ENCODE measurements at regions not wholly inside any gene's neighbourhood (a gene's known extent, or its start where the extent isn't known, plus 50 kb on each side); places are given as distances from the start of the nearest gene placed in this dataset.
"Not testable (repeated sequence)": the region's sequence is repeated elsewhere in the genome, so short reads cannot be mapped to it uniquely, and the experiment has no call there.

DNA sequence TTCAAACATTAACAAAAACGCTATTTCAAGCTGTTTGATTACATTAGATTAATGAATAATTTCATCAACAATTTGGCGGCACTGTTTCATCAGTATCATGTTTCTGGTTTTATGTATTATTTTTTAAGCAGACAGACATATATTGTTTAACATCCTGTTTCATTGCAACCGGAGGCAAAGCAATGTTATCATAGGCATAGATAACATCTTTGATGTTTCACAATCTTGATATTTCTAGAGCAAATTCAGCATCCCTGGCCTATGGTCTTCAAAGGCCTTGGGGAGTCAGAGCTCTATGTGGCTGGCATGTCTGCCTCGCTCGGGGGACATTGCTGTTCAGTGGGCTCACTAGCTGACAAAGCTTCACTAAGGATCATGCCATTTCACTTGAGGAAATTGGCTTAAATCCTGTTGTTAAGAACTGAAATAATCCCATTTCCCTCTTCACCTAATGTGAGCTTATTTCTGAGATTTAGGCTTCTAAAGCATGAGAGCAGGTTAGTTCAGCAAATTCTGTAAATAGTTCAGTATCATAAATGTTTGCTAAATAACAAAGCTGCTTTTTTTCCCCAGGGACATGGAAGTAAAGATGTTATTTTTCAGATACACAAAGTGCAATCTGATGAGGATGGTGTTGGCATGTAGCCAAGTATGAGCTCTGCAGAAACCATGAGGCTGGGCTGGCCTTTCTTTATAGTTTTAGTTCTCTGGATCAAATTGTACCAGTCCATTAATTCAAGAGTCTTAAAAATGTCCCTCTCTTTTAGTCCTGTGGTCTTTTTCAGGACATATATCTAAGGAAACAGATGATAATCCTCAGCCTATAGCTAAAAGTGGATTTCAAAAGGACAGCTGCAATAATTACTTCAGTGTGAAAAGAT lies 941.4 kb downstream of the PLOD2 start:
- no peaks in the 10 kb centered on the region for H3K9me3 ChIP-seq (ENCODE audit: control insufficient read depth, low read length)
- H3K27ac ChIP-seq (ENCODE audit: insufficient read depth, low read depth, low read length, poor library complexity, severe bottlenecking): no peak overlapping the region
- WGBS, 2 experiments: 88 to 93% methylated on average over 3 to 5 of the region's 5 CpGs
- no peaks in the 10 kb centered on the region for H3K4me1 ChIP-seq (ENCODE audit: control insufficient read depth, insufficient read depth, low read length)
- no peak overlapping the region for H3K4me3 ChIP-seq (ENCODE audit: insufficient read depth, low read depth, low read length)
- no peaks in the 10 kb centered on the region for H3K36me3 ChIP-seq (ENCODE audit: control insufficient read depth, insufficient read depth, low read length)
- no peaks in the 10 kb centered on the region for H3K27me3 ChIP-seq (ENCODE audit: control insufficient read depth, insufficient read depth, low read length, poor library complexity, severe bottlenecking)

DNA sequence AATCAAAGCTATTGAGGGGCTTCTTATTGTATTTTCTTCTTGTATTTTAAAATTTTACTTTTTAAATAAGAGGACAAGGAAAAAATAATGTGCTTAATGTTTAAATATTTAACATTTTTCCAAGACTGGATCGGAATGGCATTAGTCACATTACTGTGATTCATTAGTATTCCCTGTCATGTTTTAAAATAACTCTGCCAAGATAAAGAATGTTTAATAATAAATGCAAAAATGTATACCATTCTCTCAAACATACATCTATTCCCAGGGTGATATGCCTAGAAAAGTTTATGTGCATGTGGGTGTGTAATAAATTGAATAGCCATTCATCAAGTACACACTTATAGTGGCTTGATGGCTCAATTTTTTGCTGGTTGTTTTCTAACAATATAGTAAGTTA lies 936.1 kb downstream of the PLOD2 start:
- H3K9me3 ChIP-seq (ENCODE audit: control insufficient read depth, low read length): no peaks in the 10 kb centered on the region
- no peaks in the 10 kb centered on the region for H3K36me3 ChIP-seq (ENCODE audit: control insufficient read depth, insufficient read depth, low read length)
- WGBS, 2 experiments: no CpG with 5 or more reads among the region's 1 CpG
- H3K4me3 ChIP-seq (ENCODE audit: insufficient read depth, low read depth, low read length): no peak overlapping the region
- no peaks in the 10 kb centered on the region for H3K4me1 ChIP-seq (ENCODE audit: control insufficient read depth, insufficient read depth, low read length)
- no peaks in the 10 kb centered on the region for H3K27me3 ChIP-seq (ENCODE audit: control insufficient read depth, insufficient read depth, low read length, poor library complexity, severe bottlenecking)
- H3K27ac ChIP-seq (ENCODE audit: insufficient read depth, low read depth, low read length, poor library complexity, severe bottlenecking): no peak overlapping the region

DNA sequence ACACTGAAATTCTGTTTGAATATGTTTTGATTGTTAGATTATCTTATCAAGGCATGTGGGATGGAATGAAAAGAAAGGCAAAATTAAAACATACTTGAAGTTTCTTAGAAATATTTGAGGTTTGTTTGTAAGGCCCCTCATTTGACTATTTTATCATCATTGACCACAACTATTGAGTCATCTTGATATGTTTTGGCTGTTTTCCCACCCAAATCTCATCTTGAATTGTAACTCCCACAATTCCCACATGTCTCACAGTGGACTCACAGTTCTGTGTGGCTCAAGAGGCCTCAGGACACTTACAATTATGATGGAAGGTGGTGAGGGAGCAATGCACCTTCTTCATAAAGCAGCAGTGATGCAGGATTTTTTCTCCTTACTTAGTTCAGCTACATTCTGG lies 917.1 kb downstream of the PLOD2 start:
- no peaks in the 10 kb centered on the region for H3K4me1 ChIP-seq (ENCODE audit: control insufficient read depth, insufficient read depth, low read length)
- H3K36me3 ChIP-seq (ENCODE audit: control insufficient read depth, insufficient read depth, low read length): no peaks in the 10 kb centered on the region
- H3K9me3 ChIP-seq (ENCODE audit: control insufficient read depth, low read length): peaks cover 2% of the 10 kb centered on the region
- no peaks in the 10 kb centered on the region for H3K27me3 ChIP-seq (ENCODE audit: control insufficient read depth, insufficient read depth, low read length, poor library complexity, severe bottlenecking)
- no peak overlapping the region for H3K4me3 ChIP-seq (ENCODE audit: insufficient read depth, low read depth, low read length)
- H3K27ac ChIP-seq (ENCODE audit: insufficient read depth, low read depth, low read length, poor library complexity, severe bottlenecking): no peak overlapping the region

DNA sequence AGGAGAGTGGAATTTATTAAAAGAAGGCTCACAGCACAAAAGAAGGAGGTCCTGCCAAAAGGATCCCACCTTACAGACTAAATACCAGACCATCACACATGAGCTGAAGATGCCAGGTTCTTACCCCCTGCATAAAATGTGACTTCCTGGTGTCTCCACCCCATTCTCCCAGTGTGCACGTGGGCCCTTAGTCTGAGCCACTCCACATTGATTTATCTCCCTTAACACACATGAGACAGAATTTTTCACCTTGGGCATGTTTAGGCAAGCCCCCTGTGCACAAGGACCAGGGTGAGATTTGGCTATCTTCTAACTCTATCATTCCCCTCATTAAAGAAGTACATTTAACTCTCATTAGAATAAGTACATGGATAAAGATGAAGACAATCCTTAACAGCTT lies 916.7 kb downstream of the PLOD2 start:
- no peaks in the 10 kb centered on the region for H3K27me3 ChIP-seq (ENCODE audit: control insufficient read depth, insufficient read depth, low read length, poor library complexity, severe bottlenecking)
- no peak overlapping the region for H3K4me3 ChIP-seq (ENCODE audit: insufficient read depth, low read depth, low read length)
- no peaks in the 10 kb centered on the region for H3K4me1 ChIP-seq (ENCODE audit: control insufficient read depth, insufficient read depth, low read length)
- H3K27ac ChIP-seq (ENCODE audit: insufficient read depth, low read depth, low read length, poor library complexity, severe bottlenecking): no peak overlapping the region
- peaks cover 2% of the 10 kb centered on the region for H3K9me3 ChIP-seq (ENCODE audit: control insufficient read depth, low read length)
- WGBS, 2 experiments: 87 to 90% methylated on average over 1 of the region's 1 CpG
- no peaks in the 10 kb centered on the region for H3K36me3 ChIP-seq (ENCODE audit: control insufficient read depth, insufficient read depth, low read length)

DNA sequence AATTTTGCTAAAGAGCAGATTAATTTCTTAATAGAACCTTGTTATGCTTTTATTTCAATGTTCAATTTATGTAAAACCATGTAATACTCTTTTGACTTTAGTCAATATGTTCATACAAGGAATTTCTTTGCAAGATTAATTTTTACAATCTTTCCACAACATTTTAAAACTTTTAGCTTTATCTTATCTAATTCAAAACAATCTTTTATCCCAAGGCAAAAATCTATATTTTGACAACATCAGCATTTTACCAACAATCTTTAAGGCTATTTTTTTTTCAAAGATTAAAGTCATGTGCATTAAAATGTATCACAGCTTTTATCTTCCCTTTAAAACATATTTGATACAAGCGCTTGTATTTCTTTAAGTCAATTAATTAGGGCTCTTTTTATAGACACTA lies 914.7 kb downstream of the PLOD2 start:
- WGBS, 2 experiments: 90 to 100% methylated on average over 1 of the region's 1 CpG

DNA sequence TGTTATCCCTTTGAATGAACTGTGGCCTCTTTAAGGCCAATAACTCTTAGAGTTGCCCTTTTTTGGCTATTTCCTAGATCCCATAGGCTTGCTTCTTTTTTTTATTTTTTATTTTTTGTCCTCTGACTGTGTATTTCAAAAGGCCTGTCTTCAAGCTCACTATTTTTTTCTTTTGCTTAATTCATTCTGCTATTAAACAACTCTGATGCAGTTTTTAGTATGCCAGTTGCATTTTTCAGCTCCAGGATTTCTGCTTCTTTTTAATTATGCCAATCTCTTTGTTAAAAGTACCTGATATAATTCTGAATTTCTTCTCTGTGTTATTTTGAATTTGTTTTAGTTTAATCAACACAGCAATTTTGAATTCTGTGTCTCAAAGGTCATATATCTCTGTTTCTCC lies 912.1 kb downstream of the PLOD2 start:
- Histone ChIP-seq H3K4me1 (ENCODE audit: control insufficient read depth, insufficient read depth, low read length) (no peaks in the 10 kb centered on the region), H3K4me3 (ENCODE audit: insufficient read depth, low read depth, low read length) (no peak overlapping the region), H3K9me3 (ENCODE audit: control insufficient read depth, low read length) (peaks cover 2% of the 10 kb centered on the region), H3K27ac (ENCODE audit: insufficient read depth, low read depth, low read length, poor library complexity, severe bottlenecking) (no peak overlapping the region), H3K36me3 (ENCODE audit: control insufficient read depth, insufficient read depth, low read length) (no peaks in the 10 kb centered on the region), H3K27me3 (ENCODE audit: control insufficient read depth, insufficient read depth, low read length, poor library complexity, severe bottlenecking) (no peaks in the 10 kb centered on the region)

More for the DNA sequence above, 914.7 kb downstream of the PLOD2 start:
- Histone ChIP-seq H3K9me3 (ENCODE audit: control insufficient read depth, low read length) (peaks cover 2% of the 10 kb centered on the region), H3K4me3 (ENCODE audit: insufficient read depth, low read depth, low read length) (no peak overlapping the region), H3K36me3 (ENCODE audit: control insufficient read depth, insufficient read depth, low read length) (no peaks in the 10 kb centered on the region), H3K27me3 (ENCODE audit: control insufficient read depth, insufficient read depth, low read length, poor library complexity, severe bottlenecking) (no peaks in the 10 kb centered on the region), H3K27ac (ENCODE audit: insufficient read depth, low read depth, low read length, poor library complexity, severe bottlenecking) (no peak overlapping the region), H3K4me1 (ENCODE audit: control insufficient read depth, insufficient read depth, low read length) (no peaks in the 10 kb centered on the region)

DNA sequence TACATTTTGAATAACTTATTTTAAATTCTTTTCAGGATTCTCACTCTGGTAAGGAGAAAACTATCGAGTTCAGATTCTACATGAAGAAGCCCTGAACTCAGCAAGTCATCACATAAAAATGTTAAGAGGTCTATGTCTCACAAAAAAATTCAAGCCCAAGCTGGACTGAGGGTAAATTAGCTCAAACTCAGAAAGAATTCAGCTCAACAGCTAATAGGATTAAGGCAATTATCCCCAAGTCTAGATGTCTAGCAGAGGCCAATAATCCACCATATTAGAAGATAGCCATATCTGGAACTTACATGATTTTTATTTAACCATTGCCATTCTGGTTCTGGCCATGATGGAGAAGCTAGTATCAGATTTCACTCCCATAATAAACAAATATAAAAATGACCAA lies 909.7 kb downstream of the PLOD2 start:
- H3K4me1 ChIP-seq (ENCODE audit: control insufficient read depth, insufficient read depth, low read length): no peaks in the 10 kb centered on the region
- peaks cover 2% of the 10 kb centered on the region for H3K9me3 ChIP-seq (ENCODE audit: control insufficient read depth, low read length)
- H3K4me3 ChIP-seq (ENCODE audit: insufficient read depth, low read depth, low read length): no peak overlapping the region
- H3K27me3 ChIP-seq (ENCODE audit: control insufficient read depth, insufficient read depth, low read length, poor library complexity, severe bottlenecking): no peaks in the 10 kb centered on the region
- H3K27ac ChIP-seq (ENCODE audit: insufficient read depth, low read depth, low read length, poor library complexity, severe bottlenecking): no peak overlapping the region
- 87 to 91% methylated on average over 1 of the region's 1 CpG for WGBS, 2 experiments
- H3K36me3 ChIP-seq (ENCODE audit: control insufficient read depth, insufficient read depth, low read length): no peaks in the 10 kb centered on the region

DNA sequence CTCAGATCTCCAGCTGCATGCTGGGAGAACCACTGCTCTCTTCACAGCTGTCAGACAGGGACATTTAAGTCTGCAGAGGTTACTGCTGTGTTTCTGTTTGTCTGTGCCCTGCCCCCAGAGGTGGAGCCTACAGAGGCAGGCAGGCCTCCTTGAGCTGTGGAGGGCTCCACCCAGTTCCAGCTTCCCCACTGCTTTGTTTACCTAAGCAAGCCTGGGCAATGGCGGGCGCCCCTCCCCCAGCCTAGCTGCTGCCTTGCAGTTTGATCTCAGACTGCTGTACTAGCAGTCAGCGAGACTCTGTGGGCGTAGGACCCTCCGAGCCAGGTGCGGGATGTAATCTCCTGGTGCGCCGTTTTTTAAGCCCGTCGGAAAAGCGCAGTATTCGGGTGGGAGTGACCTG lies 903.0 kb downstream of the PLOD2 start:
- H3K27ac ChIP-seq (ENCODE audit: insufficient read depth, low read depth, low read length, poor library complexity, severe bottlenecking); H3K36me3 ChIP-seq (ENCODE audit: control insufficient read depth, insufficient read depth, low read length); H3K9me3 ChIP-seq (ENCODE audit: control insufficient read depth, low read length); H3K4me3 ChIP-seq (ENCODE audit: insufficient read depth, low read depth, low read length); H3K27me3 ChIP-seq (ENCODE audit: control insufficient read depth, insufficient read depth, low read length, poor library complexity, severe bottlenecking); H3K4me1 ChIP-seq (ENCODE audit: control insufficient read depth, insufficient read depth, low read length): not testable (repeated sequence)
- 72 to 76% methylated on average over 12 of the region's 12 CpGs for WGBS, 2 experiments

DNA sequence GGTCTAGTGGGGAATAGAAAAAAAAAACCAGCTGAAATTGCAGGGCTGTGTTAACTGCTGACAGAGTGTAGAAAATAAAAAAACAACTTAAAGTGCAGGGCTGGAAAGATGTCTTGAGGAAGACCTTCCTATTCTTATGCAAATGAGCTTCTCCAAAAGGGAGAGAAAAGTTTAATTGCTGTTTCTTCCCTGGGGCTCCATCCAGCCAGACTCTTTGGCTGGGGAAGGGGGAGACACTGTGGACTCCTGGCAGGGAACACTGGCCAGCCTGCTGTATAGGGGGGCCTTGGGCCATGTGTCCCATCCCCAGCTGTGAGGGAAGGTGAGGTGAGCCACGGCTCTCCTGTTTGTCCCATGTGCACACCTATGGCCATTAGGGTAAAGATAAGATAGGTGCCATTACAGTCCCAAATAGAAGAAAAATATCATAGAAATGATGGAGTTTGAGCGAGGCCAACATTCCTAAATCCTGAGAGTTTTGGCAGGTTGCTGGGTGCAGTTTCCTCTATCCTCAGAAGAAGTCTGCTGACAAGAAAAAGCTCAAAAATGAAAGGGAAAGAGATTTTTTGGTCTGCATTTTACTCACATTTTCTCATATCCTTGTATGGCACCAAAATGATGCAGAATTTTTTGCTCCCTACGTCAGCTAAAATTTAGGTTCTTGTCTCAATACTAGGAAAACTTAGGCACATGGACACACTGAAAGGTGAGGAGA lies 901.7 kb downstream of the PLOD2 start:
- Histone ChIP-seq H3K4me3 (ENCODE audit: insufficient read depth, low read depth, low read length) (no peak overlapping the region), H3K36me3 (ENCODE audit: control insufficient read depth, insufficient read depth, low read length) (no peaks in the 10 kb centered on the region), H3K9me3 (ENCODE audit: control insufficient read depth, low read length) (no peaks in the 10 kb centered on the region), H3K4me1 (ENCODE audit: control insufficient read depth, insufficient read depth, low read length) (no peaks in the 10 kb centered on the region), H3K27me3 (ENCODE audit: control insufficient read depth, insufficient read depth, low read length, poor library complexity, severe bottlenecking) (no peaks in the 10 kb centered on the region), H3K27ac (ENCODE audit: insufficient read depth, low read depth, low read length, poor library complexity, severe bottlenecking) (no peak overlapping the region)
- WGBS, 2 experiments: 79 to 84% methylated on average over 3 of the region's 3 CpGs

DNA sequence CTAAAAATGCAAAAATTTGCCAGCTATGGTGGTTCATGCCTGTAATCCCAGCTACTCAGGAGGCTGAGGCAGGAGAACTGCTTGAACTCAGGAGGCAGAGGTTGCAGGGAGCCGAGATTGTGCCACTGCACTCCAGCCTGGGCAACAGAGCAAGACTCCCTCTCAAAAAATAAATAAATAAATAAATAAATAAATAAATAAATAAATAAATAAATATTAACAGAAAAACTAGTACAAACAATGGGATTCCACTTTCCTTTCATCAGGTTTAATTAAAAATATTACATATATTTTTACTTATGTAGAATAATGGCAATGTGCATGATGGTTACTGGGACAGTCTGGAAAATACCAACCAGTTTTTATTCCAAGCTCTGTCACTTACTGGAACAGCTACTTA lies 897.5 kb downstream of the PLOD2 start:
- H3K36me3 ChIP-seq (ENCODE audit: control insufficient read depth, insufficient read depth, low read length); H3K27me3 ChIP-seq (ENCODE audit: control insufficient read depth, insufficient read depth, low read length, poor library complexity, severe bottlenecking); H3K9me3 ChIP-seq (ENCODE audit: control insufficient read depth, low read length); H3K4me1 ChIP-seq (ENCODE audit: control insufficient read depth, insufficient read depth, low read length); H3K4me3 ChIP-seq (ENCODE audit: insufficient read depth, low read depth, low read length); H3K27ac ChIP-seq (ENCODE audit: insufficient read depth, low read depth, low read length, poor library complexity, severe bottlenecking): not testable (repeated sequence)
- 83 to 100% methylated on average over 1 of the region's 1 CpG for WGBS, 2 experiments

Measured in ectodermal cell (in vitro differentiated cells).